Activated CD4-positive, alpha-beta T cell treated with anti-CD3 and anti-CD28 coated beads, Interleukin-2, amount 50 U/mL, for 24 hours (primary cell): ENCODE measurements at regions not wholly inside any gene's neighbourhood (a gene's known extent, or its start where the extent isn't known, plus 50 kb on each side); places are given as distances from the start of the nearest gene placed in this dataset.
"Not testable (repeated sequence)": the region's sequence is repeated elsewhere in the genome, so short reads cannot be mapped to it uniquely, and the experiment has no call there.

Source experiments
- DNase-seq, 2 donors: peaks; one replicate each; pipeline ENCODE4 v3.0.0-alpha.2; 2020; ENCODE audit warnings: low read depth in 1 of 2, low spot score in 1 of 2

DNA sequence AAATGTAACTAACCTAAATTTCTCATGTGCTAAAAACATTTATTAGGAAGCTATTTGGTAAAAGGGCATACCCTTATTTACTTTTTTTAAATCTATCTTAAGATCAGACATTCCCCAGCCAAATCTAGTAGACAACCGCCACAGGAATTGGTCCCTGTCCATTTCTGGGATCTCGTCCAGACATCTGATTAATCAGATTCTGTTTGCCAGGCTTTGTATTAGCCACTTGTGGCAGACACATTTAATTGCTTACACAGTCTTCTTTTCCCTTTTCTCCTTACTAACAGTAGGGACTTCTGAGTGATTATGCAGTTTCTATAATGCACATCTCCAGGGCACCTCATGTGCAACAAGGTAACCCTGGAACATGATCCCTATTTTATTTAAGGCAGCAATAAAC is 449.0 kb upstream of the RGS18 start:
- DNase-seq, result no peak

DNA sequence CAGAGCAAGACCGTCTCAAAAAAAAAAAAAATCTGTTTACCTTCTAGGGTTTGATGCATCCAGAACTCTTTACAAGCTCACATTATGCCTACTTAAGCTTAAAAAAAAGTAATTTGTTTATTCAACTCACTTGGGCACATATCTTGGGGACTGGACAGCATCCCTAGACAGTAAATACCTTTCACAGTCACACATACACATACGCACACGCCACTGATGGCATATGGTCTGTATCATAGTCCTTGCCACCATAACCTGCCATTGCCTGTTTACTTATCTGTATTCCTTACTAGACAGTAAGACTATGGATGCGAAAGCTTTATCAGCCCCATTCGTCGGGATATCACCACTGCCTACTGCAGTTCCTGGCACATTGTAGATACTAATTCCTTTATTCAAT is 446.3 kb upstream of the RGS18 start:
- DNase-seq, result no peak

DNA sequence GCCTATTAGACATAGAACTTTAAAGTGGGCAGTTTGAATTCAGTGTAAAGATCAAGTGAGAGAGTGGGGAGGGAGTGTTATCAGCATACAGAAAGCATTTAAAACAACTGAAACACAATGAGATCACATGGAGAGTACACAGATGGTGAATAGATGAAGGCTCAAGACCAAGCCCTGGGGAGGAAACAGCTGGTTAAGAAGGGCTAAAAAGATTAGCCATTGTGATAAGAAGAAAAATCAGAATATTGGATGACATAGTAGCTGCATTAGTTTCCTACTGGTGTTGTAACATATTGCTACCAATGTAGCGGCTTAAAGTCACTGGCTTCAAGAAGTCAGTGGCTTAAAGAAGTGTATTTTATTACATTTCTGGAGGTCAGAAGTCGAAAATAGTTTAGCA is 443.4 kb upstream of the RGS18 start:
- no peak for DNase-seq

DNA sequence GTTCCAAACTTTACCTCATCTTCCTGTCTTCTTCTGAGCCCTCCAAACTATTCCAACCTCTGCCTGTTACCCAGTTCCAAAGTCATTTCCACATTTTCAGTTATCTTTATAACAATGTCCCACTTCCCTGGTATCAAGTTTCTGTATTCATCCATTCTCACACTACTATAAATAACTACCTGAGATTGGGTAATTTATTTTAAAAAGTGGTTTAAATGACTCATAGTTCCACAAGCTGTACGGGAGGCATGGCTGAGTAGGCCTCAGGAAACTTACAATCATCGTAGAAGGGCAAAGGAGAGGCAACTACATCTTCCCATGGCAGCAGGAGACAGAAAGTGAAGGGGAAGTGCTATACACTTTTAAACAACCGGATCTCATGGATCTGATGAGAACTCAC is 428.5 kb upstream of the RGS18 start:
- no peak for DNase-seq

DNA sequence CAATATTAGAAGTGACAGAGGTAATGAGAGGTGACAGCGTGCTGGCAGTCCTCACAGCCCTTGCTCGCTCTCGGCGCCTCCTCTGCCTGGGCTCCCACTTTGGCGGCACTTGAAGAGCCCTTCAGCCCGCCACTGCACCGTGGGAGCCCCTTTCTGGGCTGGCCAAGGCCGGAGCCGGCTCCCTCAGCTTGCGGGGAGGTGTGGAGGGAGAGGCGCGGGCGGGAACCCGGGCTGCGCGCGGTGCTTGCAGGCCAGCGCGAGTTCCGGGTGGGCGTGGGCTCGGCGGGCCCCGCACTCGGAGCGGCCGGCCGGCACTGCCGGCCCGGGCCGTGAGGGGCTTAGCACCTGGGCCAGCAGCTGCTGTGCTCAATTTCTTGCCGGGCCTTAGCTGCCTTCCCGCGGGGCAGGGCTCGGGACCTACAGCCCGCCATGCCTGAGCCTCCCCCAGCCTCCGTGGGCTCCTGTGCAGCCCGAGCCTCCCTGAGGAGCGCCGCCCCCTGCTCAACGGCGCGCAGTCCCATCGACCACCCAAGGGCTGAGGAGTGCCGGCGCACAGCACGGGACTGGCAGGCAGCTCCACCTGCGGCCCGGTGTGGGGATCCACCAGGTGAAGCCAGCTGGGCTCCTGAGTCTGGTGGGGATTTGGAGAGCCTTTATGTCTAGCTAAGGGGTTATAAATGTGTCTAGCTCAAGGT is 426.5 kb upstream of the RGS18 start:
- not testable (repeated sequence) for DNase-seq

DNA sequence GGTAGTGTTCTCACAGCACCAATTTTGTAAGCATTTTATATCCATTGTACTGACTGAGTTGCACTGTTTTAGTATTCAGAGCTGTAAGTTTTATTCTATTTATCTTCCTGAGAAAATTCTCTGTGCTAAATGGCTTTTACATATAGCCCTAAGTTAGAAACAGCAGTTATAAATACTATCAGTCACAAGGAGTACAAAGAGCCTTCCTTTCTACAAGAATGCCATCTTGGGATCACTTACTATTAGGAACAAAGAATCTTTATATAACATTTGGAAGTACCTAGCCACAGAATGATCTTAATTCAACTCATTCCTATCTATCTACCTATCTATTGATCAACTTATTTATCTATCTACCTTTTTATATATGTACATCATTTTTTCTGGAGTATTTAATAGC is 423.9 kb upstream of the RGS18 start:
- DNase-seq, result no peak

DNA sequence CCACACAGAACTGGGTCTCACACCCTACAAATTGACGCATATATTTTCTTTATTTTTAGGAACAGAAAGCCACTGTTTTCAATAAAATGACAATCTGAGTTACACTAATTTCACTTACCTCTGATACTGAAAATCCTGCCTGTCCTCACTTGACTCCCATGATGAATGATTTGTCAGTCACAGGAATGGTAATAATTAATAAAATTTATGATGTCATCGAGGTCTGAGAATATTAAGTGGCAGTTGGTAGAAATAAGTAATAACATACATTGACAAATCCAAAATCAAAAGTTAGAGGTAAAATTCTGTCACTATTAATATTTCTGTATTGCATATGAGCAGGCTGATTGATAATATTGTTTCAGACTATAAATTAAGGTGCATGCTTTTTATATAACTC is 418.7 kb upstream of the RGS18 start:
- DNase-seq, result no peak

DNA sequence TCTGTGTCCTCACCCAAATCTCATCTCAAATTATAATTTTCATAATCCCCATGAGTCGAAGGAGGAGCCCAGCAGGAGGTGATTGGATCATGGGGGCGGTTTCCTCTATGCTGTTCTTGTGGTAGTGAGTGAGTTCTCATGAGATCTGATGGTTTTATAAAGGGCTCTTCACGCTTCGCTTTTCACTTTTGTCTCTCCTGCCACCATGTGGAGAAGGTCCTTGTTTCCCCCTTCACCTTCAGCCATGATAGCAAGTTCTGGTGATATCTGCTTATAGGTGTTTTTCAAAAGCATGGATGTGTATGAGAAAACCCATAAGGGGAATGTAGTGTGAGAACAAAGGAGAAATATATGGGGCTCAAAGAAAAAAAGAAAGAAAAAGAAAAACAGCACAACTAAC is 405.9 kb upstream of the RGS18 start:
- no peak for DNase-seq

DNA sequence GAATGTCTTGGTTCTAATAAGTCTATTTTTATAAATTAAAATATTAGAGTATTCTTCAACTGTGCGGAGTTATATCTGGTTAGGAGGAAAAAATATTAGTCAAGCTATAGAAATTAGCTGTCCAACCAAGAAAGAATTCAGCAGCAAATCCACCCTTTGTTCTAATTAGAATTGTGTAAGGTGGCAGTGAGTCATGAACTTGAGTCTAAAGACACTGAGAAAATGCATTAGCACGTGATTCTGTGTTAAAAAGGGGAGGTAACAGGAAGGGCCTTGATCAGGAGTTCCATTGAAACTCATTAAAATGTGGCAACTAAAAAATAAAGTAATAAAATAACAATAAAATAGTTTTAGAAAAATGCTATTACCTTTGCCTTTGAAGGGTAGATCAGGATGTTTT is 398.2 kb upstream of the RGS18 start:
- DNase-seq, result no peak

DNA sequence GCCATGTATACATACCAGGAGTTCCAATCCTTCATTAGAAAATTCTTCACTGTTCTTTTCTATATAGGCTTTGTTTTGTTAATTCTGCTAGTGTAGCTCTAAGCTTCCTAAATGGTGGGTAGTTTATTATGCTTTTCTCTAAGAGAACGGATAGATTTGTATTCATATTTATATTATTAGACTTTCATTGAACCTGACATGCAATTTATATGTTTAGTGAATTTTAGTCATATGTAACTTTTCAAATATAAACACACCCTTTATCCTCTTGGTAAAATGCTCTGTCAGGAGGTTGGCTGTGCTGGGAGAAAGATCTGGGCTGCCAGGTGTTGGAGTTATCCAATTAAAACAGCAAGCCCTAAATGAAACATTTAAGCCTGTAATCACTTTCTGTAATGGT is 369.7 kb upstream of the RGS18 start:
- DNase-seq, result no peak

DNA sequence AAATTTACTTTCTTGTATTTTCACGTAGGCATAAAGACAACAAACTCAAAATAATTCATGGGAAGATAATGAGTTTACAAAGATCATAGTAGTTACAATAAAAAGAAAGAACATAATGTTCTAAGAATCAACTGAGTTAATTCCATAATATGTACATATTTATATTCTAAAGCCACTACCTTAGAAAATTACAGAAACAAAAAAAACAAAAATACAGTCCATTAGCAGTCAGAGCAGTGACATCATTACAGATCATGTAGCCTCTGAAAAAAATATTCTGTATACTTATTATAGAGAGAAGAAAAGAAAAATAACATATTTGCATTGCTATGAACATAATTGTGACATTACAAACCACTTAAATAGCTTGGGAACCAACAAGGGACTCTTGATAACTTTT is 360.1 kb upstream of the RGS18 start:
- no peak for DNase-seq

DNA sequence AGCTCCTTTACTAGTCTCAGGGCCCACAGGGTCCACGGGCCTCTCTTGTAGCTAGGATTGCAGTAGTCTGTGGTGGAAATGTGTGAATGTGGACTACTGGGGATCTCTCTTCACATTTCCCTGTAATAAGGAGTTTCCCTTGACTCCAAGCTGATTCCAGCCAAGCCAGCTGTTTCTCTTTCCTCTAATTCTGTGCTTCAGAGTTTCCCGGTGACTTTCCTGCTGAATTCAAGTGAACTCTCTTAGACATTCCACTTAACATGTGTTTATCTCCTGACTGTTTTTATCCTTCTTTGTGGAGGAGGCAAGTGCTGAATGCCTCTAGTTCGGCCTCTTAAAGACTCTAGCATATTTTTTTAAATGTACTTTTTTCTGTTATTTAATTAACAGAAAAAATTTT is 354.0 kb upstream of the RGS18 start:
- no peak for DNase-seq

DNA sequence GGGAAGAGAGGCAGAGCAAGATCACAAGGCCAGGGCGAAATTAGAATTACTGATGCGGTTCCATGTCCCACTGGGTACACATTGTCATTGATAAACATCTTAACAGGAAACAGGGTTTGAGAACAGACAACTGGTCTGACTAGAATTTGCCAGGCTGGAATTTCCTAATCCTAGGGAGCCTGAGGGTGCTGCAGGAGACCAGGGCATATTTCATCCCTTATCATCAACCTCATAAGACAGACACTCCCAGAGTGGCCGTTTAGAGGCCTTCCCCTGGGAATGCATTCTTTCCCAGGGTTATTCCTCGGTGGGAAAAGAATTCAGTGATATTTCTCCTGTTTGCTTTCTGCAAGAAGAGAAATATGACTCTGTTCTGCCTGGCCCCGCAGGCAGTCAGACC is 344.7 kb upstream of the RGS18 start:
- DNase-seq, result not testable (repeated sequence)

DNA sequence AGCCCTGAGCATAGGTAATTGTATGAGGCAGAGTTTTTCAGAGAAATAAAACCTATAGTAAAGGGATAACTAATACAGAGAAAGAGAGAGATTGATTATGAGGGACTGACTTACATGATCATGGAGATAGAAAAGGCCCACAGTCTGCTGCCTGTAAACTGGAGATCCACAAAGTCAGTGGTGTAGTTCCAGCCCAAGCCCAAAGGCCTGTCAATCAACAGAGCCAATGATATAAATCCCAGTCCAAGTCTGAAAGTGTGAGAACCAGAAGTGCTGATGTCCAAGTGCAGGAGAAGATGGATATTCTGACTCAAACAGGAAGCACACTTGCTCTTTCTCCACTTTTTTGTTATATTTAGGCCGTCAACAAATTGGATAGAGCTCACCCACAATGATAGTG is 340.1 kb upstream of the RGS18 start:
- no peak for DNase-seq

DNA sequence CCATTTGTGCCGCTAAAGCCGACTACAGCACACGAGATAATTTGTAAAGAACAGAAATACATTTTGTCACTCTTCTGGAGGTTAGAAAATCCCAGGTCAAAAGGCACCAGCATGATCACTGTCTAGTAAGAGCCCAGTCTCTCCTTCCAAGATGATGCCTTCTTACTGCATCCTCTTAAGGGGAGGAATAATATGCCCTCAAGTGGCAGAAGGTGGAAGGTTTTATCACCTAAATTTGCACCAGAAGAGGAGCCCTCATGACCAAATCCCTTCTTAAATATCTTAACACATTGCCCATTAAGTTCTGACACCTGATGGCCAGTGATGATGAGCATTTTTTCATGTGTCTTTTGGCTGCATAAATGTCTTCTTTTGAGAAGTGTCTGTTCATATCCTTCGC is 326.7 kb upstream of the RGS18 start:
- DNase-seq, result no peak

DNA sequence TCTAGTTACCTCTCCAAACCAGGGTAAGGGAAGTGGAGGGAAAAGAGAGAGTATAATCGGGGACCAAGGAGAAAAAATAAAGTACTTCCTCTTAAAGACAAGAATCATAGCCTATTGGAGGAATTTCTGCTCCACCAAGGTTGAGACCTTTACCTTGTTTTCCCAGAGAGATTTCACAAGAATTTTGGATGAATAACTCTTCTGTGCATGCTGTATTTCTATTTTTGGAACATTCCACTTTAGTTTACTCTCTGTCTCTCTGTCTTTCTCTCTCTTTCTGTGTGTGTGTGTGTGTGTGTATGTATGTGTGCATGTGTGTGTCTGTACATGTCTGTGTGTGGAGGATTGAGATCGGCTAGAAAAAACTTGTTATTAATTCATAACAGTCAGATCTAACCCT is 318.4 kb upstream of the RGS18 start:
- no peak for DNase-seq

DNA sequence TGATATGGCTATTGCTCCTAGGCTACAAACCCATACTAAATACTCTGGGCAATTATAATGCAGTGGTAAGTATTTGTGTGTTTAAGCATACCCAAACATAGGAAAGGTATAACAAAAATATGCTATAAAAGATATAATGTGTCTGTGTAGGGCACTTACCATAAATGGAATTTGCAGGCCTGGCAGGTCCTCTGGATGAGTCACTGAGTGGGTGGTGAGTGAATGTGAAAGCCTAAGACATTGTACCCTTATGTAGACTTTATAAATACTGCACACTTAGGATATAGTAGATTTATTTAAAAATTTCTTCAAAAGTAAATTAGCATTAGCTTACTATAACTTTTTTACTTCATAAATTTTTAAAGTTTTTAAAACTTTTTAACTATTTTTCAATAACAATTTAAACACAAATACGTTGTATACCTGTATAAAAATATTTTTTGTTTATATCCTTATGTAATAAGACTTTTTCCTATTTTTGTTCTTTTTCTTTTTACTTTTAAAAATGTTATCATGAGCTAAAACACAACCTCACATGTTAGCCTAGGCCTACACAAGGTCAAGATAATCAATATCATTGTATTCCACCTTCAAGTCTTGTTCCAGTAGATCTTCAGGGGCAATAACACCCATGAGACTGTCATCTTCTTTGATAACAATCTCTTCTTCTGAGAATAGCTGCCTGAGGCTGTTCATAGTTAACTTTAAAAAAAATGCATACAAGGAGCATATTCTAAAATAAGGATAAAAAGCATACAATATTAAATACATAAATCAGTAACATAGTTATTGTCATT is 306.3 kb upstream of the RGS18 start:
- DNase-seq, result no peak

DNA sequence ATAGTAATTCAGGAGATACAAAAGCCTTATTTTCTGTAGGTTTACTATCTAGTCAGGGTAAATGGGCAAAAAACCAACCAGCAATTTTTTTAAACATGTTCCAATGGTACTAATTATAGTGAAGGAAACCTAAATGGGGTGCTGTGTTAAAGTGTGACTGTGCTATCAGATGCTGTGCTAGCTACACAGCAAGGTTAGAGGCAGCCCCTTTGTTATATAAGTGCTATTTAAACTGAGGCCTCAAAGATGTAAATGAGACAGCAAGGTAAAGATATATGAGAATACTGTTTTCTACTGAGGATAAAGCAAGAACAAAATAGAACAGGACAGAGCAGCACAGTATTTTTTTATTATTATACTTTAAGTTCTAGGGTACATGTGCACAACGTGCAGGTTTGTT is 305.4 kb upstream of the RGS18 start:
- DNase-seq, result no peak

DNA sequence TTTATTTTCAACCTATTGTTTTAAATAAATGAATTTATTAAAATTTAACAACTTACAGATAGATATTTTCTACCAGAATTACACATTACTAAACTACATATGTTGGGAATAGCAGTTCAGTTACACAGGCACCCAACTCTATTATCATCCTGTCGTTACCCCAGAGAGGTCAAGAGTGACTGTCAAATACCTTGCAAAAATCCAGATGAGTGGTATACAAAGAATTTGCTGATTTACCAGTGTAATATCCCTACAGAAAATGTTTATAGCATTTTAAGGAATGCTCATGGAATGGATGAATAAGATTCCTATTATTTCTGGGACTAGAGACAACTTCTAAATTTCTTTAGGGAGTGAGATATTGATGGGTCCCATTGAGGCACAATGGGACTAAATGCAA is 300.7 kb upstream of the RGS18 start:
- no peak for DNase-seq

DNA sequence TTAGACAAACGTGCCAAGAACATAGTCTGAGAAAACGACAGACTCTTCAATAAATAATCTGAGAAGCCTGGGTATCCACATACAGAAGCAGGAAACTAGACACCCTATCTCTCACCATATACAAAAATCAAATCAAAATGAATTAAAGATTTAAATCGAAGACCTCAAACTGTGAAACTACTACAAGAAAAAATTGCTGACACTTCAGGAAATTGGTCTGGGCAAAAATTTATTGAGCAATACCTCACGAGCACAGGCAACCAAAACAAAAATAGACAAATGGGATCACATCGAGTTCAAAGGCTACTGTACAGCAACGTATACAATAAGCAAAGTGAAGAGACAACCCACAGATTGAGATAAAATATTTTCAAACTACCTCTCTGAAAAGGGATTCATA is 292.8 kb upstream of the RGS18 start:
- DNase-seq, result no peak

DNA sequence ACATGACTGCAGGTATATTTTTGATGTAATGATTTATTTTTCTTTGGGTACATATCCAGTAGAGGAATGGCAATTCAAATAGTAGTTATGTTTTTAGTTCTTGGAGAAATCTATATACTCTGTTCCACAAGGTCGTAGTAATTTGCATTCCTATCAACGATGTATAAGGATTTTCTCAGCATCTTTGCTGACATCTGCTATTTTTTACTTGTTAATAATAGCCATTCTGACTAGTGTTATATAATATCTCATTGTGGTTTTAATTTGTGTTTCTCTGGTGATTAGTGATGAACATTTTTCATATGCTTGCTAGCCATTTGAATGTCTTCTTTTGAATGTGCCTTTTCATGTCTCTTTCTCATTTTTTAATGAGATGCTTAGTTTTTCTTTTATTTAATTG is 292.1 kb upstream of the RGS18 start:
- DNase-seq, result no peak

DNA sequence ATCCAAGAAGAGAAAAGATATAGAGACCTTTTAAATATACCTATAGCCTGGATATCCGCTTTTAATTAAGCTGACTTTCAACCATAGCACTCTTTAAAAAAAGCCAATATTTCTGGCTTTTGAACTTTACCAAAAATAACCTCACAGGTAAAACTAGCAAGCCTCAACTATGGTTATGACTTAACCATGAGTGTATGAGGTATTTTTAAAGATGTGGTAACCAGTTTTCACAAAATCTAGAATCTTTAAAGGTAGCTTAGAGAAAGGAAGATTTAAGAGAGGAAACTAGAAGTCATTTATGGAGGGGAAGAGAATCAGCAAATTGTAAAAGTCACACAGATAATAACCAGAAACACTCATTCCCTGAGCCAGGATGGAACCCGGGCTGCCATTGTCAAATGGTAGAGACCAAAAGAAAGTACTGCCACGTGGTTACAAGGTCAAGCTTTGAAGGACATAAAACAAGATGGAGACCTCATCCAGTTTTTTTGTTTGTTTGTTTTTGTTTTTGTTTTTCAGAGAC is 288.4 kb upstream of the RGS18 start:
- DNase-seq, result no peak

DNA sequence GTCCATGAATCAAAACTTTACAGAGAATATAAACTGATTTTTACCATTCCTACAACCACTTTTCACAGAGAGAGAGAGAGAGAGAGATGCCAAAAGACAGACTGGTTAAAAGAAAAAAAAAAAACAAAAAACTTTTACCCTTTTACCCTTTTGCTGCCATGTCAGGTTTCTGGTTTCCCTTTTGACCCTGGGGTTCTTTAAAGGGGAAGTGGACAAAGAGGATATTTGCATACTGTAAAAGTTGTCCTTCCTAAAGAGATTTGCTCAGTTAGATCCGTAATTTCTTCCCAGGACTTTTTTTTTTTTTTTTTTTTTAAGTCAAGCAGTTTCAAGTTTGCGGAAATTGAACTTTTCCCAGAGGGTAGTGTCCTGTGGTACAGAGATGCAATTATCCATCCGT is 287.8 kb upstream of the RGS18 start:
- no peak for DNase-seq
